ENCODE measurements at regions not wholly inside any gene's neighbourhood (a gene's known extent, or its start where the extent isn't known, plus 50 kb on each side); places are given as distances from the start of the nearest gene placed in this dataset.

DNA sequence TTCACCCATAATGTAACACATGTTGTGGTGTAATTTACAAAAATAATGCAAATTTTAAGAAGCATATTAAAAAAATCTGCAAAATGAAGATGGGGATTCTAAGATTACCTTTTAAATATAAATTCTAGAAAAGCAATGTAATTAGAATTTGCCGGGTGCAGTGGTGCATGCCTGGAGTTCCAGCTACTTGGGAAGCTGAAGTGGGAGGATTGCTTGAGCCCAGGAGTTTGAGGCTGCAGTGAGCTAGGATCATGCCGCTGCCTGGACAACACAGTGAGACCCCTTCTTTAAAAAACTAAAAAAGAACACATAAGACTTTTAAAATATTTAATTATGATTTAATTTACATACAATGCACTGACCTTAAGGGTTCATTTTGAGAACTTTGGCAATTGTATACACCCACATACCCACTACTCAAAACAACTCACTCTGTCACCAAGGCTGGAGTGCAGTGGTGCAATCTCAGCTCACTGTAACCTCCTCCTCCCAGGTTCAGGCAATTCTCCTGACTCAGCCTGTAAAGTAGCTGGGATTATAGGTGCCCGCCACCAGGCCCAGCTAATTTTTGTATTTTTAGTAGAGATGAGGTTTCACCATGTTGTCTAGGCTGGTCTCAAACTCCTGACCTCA is 134.0 kb upstream of the TBL1XR1 start:
- Histone ChIP-seq H3K4me3 (ENCODE audit: low read depth, low read length) (no peak overlapping the region), H2BK12ac (ENCODE audit: low read length) (no peak overlapping the region), H3K14ac (ENCODE audit: low read length) (no peak overlapping the region), H4K12ac (ENCODE audit: low read depth, low read length) (no peak overlapping the region), H2BK5ac (ENCODE audit: low read depth, low read length, poor library complexity) (no peak overlapping the region), H2BK120ac (ENCODE audit: insufficient read depth, low read length, poor library complexity) (no peak overlapping the region), H3K18ac (ENCODE audit: low read length) (no peak overlapping the region), H3K9me3 (ENCODE audit: insufficient read depth, low read depth, low read length) (no peaks in the 10 kb centered on the region), H3K27me3 (ENCODE audit: insufficient read depth, low read length) (no peaks in the 10 kb centered on the region), H3K27ac (ENCODE audit: low read depth, low read length) (no peak overlapping the region), H2AK5ac (ENCODE audit: low read length) (no peak overlapping the region), H4K8ac (ENCODE audit: low read depth, low read length) (no peak overlapping the region), H3K9ac (ENCODE audit: low read length) (no peak overlapping the region), H3K4me1 (ENCODE audit: control insufficient read depth in 1 of 2, insufficient read depth in 2 of 2, low read length in 2 of 2) (no peaks in the 10 kb centered on the region), H3K79me2 (ENCODE audit: control insufficient read depth, insufficient read depth, low read length, poor library complexity) (no peaks in the 10 kb centered on the region), H4K91ac (ENCODE audit: low read depth, low read length) (no peak overlapping the region), H2AFZ (ENCODE audit: insufficient read depth, low read length, poor library complexity) (no peak overlapping the region), H3K79me1 (ENCODE audit: low read length) (no peaks in the 10 kb centered on the region), H3K4me2 (ENCODE audit: low read length) (no peak overlapping the region), H3K23ac (ENCODE audit: low read length) (no peak overlapping the region), H3K36me3 (ENCODE audit: control insufficient read depth in 1 of 2, insufficient read depth in 2 of 2, low read length in 2 of 2) (no peaks in the 10 kb centered on the region), H3K4ac (ENCODE audit: low read depth, low read length) (no peak overlapping the region)
- no peak for DNase-seq
- no CpG with 5 or more reads among the region's 3 CpGs for WGBS (ENCODE audit: extremely low coverage, insufficient coverage, insufficient read length)

DNA sequence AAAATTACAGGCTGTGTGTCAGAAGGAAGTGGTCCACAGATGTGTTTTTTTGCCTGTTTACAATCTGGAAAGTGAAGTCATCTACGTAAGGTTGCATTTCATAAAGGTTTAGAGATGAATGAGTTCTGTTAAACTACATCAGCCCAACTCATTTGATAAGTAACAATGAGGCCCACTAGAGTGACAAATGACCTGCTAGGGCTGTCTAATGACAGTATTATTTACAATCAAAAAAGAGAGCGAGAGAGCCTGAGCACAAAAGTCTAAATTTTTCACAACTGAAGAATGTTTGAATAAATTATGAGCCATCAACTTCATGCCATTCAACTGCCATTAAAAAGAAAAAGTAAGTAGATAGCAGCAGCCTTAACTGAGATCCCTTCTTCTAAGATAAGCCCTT is 135.7 kb upstream of the TBL1XR1 start:
- Histone ChIP-seq H3K4me1 (ENCODE audit: control insufficient read depth in 1 of 2, insufficient read depth in 2 of 2, low read length in 2 of 2) (peaks cover 0 to 3% of the 10 kb centered on the region in 2 experiments), H3K9ac (ENCODE audit: low read length) (no peak overlapping the region), H3K4me3 (ENCODE audit: low read depth, low read length) (no peak overlapping the region), H3K4me2 (ENCODE audit: low read length) (no peak overlapping the region), H3K36me3 (ENCODE audit: control insufficient read depth in 1 of 2, insufficient read depth in 2 of 2, low read length in 2 of 2) (no peaks in the 10 kb centered on the region), H4K12ac (ENCODE audit: low read depth, low read length) (no peak overlapping the region), H3K9me3 (ENCODE audit: insufficient read depth, low read depth, low read length) (no peaks in the 10 kb centered on the region), H3K4ac (ENCODE audit: low read depth, low read length) (no peak overlapping the region), H4K8ac (ENCODE audit: low read depth, low read length) (no peak overlapping the region), H3K23ac (ENCODE audit: low read length) (no peak overlapping the region), H2AFZ (ENCODE audit: insufficient read depth, low read length, poor library complexity) (no peak overlapping the region), H2BK120ac (ENCODE audit: insufficient read depth, low read length, poor library complexity) (no peak overlapping the region), H3K18ac (ENCODE audit: low read length) (no peak overlapping the region), H3K79me2 (ENCODE audit: control insufficient read depth, insufficient read depth, low read length, poor library complexity) (no peaks in the 10 kb centered on the region), H3K27ac (ENCODE audit: low read depth, low read length) (no peak overlapping the region), H4K91ac (ENCODE audit: low read depth, low read length) (no peak overlapping the region), H2BK5ac (ENCODE audit: low read depth, low read length, poor library complexity) (no peak overlapping the region), H2BK12ac (ENCODE audit: low read length) (no peak overlapping the region), H3K14ac (ENCODE audit: low read length) (no peak overlapping the region), H3K79me1 (ENCODE audit: low read length) (no peaks in the 10 kb centered on the region), H2AK5ac (ENCODE audit: low read length) (no peak overlapping the region), H3K27me3 (ENCODE audit: insufficient read depth, low read length) (no peaks in the 10 kb centered on the region)
- no peak for DNase-seq
- WGBS (ENCODE audit: extremely low coverage, insufficient coverage, insufficient read length): no CpG with 5 or more reads among the region's 2 CpGs

DNA sequence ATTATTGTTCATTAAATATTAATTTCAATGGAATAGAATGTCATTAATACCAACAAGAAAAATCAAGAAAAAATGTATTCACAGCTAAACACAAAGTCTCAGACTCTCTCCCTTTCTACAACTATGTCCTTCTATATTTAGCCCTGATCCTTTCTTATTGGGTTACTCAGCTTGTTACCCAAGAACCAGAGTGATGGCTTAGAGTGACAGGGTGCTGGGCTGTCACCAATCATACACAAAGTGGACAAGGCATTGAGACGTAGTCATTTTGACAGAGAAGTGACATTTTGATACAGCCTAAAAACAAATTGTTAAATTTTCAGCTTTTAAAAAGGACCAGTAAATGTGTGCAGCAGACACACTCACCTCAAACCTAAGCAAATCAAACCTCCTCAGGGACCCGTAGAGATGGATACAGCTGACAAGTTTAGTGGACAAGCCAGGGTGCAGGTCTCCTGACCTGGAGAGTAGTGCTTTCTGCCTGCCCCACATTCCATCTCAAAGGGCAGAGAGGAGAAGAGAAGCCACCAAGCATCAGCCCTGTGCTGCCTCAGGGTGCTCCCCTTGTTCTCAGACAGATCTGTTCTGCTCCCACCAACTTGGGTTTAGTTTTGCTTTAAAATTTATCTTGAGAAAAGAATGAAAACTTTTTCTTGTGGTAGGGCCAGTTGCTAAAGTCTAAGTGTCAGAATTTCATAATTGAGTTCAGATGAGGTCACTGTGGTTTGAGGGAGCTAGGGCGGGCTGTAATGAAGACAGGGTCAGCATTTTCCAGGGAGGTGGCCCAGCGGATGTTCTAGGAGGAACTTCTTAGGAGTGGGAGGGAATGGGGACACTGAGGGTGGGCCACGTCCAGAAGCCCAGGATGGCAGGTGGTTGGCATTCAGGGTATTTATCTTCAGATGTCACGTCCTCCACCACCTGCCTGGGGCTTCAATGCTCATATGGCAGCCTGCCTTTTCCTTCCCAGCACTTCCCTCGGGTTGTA is 136.5 kb upstream of the TBL1XR1 start:
- Histone ChIP-seq H4K8ac (ENCODE audit: low read depth, low read length) (no peak overlapping the region), H2AFZ (ENCODE audit: insufficient read depth, low read length, poor library complexity) (no peak overlapping the region), H3K9ac (ENCODE audit: low read length) (no peak overlapping the region), H3K36me3 (ENCODE audit: control insufficient read depth in 1 of 2, insufficient read depth in 2 of 2, low read length in 2 of 2) (no peaks in the 10 kb centered on the region), H3K79me2 (ENCODE audit: control insufficient read depth, insufficient read depth, low read length, poor library complexity) (no peaks in the 10 kb centered on the region), H3K27me3 (ENCODE audit: insufficient read depth, low read length) (no peaks in the 10 kb centered on the region), H2BK120ac (ENCODE audit: insufficient read depth, low read length, poor library complexity) (no peak overlapping the region), H3K4me2 (ENCODE audit: low read length) (no peak overlapping the region), H3K23ac (ENCODE audit: low read length) (no peak overlapping the region), H3K27ac (ENCODE audit: low read depth, low read length) (no peak overlapping the region), H3K14ac (ENCODE audit: low read length) (no peak overlapping the region), H3K4ac (ENCODE audit: low read depth, low read length) (no peak overlapping the region), H3K79me1 (ENCODE audit: low read length) (no peaks in the 10 kb centered on the region), H4K91ac (ENCODE audit: low read depth, low read length) (no peak overlapping the region), H3K4me3 (ENCODE audit: low read depth, low read length) (no peak overlapping the region), H4K12ac (ENCODE audit: low read depth, low read length) (no peak overlapping the region), H3K4me1 (ENCODE audit: control insufficient read depth in 1 of 2, insufficient read depth in 2 of 2, low read length in 2 of 2) (peaks cover under 1 to 3% of the 10 kb centered on the region in 2 experiments), H2AK5ac (ENCODE audit: low read length) (no peak overlapping the region), H3K18ac (ENCODE audit: low read length) (no peak overlapping the region), H2BK5ac (ENCODE audit: low read depth, low read length, poor library complexity) (no peak overlapping the region), H3K9me3 (ENCODE audit: insufficient read depth, low read depth, low read length) (no peaks in the 10 kb centered on the region), H2BK12ac (ENCODE audit: low read length) (no peak overlapping the region)
- no CpG with 5 or more reads among the region's 7 CpGs for WGBS (ENCODE audit: extremely low coverage, insufficient coverage, insufficient read length)
- no peak for DNase-seq

DNA sequence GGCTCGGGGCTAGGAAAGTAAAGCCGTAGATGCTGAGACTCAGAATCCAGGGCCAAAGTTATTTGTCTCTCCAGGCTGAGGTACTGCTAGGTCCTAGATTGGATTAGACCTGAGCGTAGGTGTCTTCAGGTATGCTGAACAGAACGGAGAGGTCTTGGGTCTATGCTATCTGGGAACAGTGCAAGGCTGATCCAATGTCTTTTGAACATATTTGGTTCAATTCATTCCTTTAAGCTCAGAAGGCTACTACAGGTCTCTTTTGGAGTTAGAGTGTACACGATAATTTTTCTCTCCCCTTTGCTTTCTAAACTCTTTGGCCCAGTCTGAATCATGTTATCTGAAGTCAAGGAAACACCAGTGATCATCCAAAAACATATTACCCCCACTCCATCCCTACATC is 137.5 kb upstream of the TBL1XR1 start:
- Histone ChIP-seq H4K12ac (ENCODE audit: low read depth, low read length) (no peak overlapping the region), H2BK5ac (ENCODE audit: low read depth, low read length, poor library complexity) (no peak overlapping the region), H3K4ac (ENCODE audit: low read depth, low read length) (no peak overlapping the region), H3K27ac (ENCODE audit: low read depth, low read length) (no peak overlapping the region), H3K4me2 (ENCODE audit: low read length) (no peak overlapping the region), H3K79me2 (ENCODE audit: control insufficient read depth, insufficient read depth, low read length, poor library complexity) (no peaks in the 10 kb centered on the region), H2BK12ac (ENCODE audit: low read length) (no peak overlapping the region), H3K79me1 (ENCODE audit: low read length) (no peaks in the 10 kb centered on the region), H4K91ac (ENCODE audit: low read depth, low read length) (no peak overlapping the region), H3K18ac (ENCODE audit: low read length) (no peak overlapping the region), H3K4me1 (ENCODE audit: control insufficient read depth in 1 of 2, insufficient read depth in 2 of 2, low read length in 2 of 2) (peaks cover 2 to 3% of the 10 kb centered on the region in 2 experiments), H2BK120ac (ENCODE audit: insufficient read depth, low read length, poor library complexity) (no peak overlapping the region), H2AK5ac (ENCODE audit: low read length) (no peak overlapping the region), H4K8ac (ENCODE audit: low read depth, low read length) (no peak overlapping the region), H3K4me3 (ENCODE audit: low read depth, low read length) (no peak overlapping the region), H3K14ac (ENCODE audit: low read length) (no peak overlapping the region), H3K9ac (ENCODE audit: low read length) (no peak overlapping the region), H2AFZ (ENCODE audit: insufficient read depth, low read length, poor library complexity) (no peak overlapping the region), H3K27me3 (ENCODE audit: insufficient read depth, low read length) (no peaks in the 10 kb centered on the region), H3K23ac (ENCODE audit: low read length) (no peak overlapping the region), H3K36me3 (ENCODE audit: control insufficient read depth in 1 of 2, insufficient read depth in 2 of 2, low read length in 2 of 2) (no peaks in the 10 kb centered on the region), H3K9me3 (ENCODE audit: insufficient read depth, low read depth, low read length) (no peaks in the 10 kb centered on the region)
- no peak for DNase-seq
- WGBS (ENCODE audit: extremely low coverage, insufficient coverage, insufficient read length): no CpG with 5 or more reads among the region's 5 CpGs

All from trophoblast cell (in vitro differentiated cells and primary cell).